ENCODE measurements at regions not wholly inside any gene's neighbourhood (a gene's known extent, or its start where the extent isn't known, plus 50 kb on each side); places are given as distances from the start of the nearest gene placed in this dataset.

DNA sequence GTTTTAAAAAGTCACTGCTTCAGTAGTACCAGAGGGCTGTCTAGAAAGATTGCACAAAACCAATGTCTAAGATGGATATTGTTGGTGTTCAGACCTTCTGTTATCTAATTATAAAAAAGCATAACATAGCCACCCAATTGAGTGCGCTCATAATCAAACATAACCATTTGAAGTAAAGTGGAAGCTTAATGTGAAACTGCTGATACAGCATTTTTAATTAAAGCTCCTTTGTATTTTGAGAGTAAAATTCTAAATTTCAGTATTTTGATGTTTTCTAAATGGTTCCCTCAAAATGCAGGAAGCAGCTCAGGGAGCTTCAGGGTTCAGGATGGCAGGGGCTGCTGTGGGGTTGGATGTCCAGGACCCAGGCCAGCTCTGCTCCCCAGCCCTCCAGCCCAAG, 291.8 kb upstream of the ZFP64 start:
- Histone ChIP-seq H2BK20ac (ENCODE audit: low read depth, low read length) (peak overlapping the region; percentile 79), H4K8ac (ENCODE audit: low read depth in 2 of 2, low read length in 2 of 2) (peak overlapping the region in 1 of 2 experiments; percentile 24; a peak in 1 of 4 replicates), H3K27me3 (ENCODE audit: control insufficient read depth, insufficient read depth, low read length) (no peaks in the 10 kb centered on the region), H3K18ac (ENCODE audit: low read depth, low read length) (0 out of 2 replicates have a peak overlapping the region, but pooled peaks have one; percentile 20), H3K14ac (replicated peaks; ENCODE audit: low read depth, low read length) (no peak overlapping the region), H4K5ac (ENCODE audit: low read depth, low read length) (no peak overlapping the region), H2BK15ac (ENCODE audit: low read depth, low read length) (peak overlapping the region; percentile 81; the same call in 1 of the 3 replicates), H3K9me3 (ENCODE audit: control insufficient read depth, insufficient read depth, low read length) (no peaks in the 10 kb centered on the region), H3K9me1 (ENCODE audit: insufficient read depth, low read length) (no peaks in the 10 kb centered on the region), H2AFZ (replicated peaks; ENCODE audit: low read length, poor library complexity) (no peak overlapping the region), H3K36me3 (ENCODE audit: control insufficient read depth, insufficient read depth, low read length) (no peaks in the 10 kb centered on the region), H3K9ac (ENCODE audit: low read depth, low read length) (no peak overlapping the region), H3K27ac (ENCODE audit: insufficient read depth, low read length) (no peak overlapping the region), H4K91ac (ENCODE audit: insufficient read depth, low read depth, low read length) (peak overlapping the region; percentile 82), H3K23ac (ENCODE audit: low read depth, low read length) (no peak overlapping the region), H3K4me3 (ENCODE audit: insufficient read depth, low read depth, low read length) (no peak overlapping the region), H2BK5ac (ENCODE audit: low read depth, low read length, poor library complexity, severe bottlenecking) (no peak overlapping the region), H3K79me1 (ENCODE audit: low read depth in 1 of 2, low read length in 2 of 2) (no peaks in the 10 kb centered on the region), H3K4ac (ENCODE audit: low read depth, low read length) (peak overlapping the region; percentile 71; the same call in 1 of the 2 replicates), H3K4me2 (ENCODE audit: low read depth, low read length) (no peak overlapping the region), H2AK9ac (replicated peaks; ENCODE audit: low read depth, low read length, poor library complexity) (no peak overlapping the region), H2BK120ac (ENCODE audit: low read depth, low read length) (peak overlapping the region; percentile 80), H3K56ac (ENCODE audit: extremely low read depth, insufficient read depth, low read length) (no peak overlapping the region), H2AK5ac (ENCODE audit: low read depth, low read length) (peak overlapping the region; percentile 49; the same call in 1 of the 2 replicates), H4K20me1 (ENCODE audit: insufficient read depth, low read length) (no peaks in the 10 kb centered on the region), H3K4me1 (ENCODE audit: control insufficient read depth, insufficient read depth, low read length) (peaks cover 6% of the 10 kb centered on the region)
- ChIA-PET POLR2A (ENCODE audit: unreplicated experiment) (interaction anchor here (0.6 kb wide), 2 partner anchors 11 to 47 kb away, joined by 3 to 8 read pairs; no protein-coding TSS in a partner anchor), CTCF (no interaction called here)
- peak; percentile 100 for TF ChIP-seq MAFK (IDR thresholded peaks at IDR 0.05; ENCODE audit: low read depth, low read length)
- TF ChIP-seq CHD1 (IDR thresholded peaks at IDR 0.05; ENCODE audit: low read depth, low read length), result no peak
- no peak for TF ChIP-seq POLR2A (IDR thresholded peaks at IDR 0.05; ENCODE audit: low read depth, low read length)
- in situ Hi-C loops (cut with MboI; ENCODE audit: low sequenced_read_pairs), result loop anchor here (25.0 kb wide), 1 partner anchor 1454 kb away; no protein-coding TSS in a partner anchor
- no CpG with 5 or more reads among the region's 1 CpG for WGBS, 2 experiments (ENCODE audit: extremely low coverage in 2 of 2, insufficient read length in 1 of 2)
- DNase-seq (no peak), ATAC-seq (ENCODE audit: low read depth) (no peak)
- dilution Hi-C loops (cut with HindIII; ENCODE audit: low sequenced_read_pairs, unreplicated experiment), result no loop called here
- intact Hi-C loops (cut with micrococcal nuclease), result no loop called here
- no TSS peak for BruUV-seq (replicated peaks)

Data from IMR-90 (cell line).